GM13976 (cell line): ENCODE measurements at regions not wholly inside any gene's neighbourhood (a gene's known extent, or its start where the extent isn't known, plus 50 kb on each side); places are given as distances from the start of the nearest gene placed in this dataset.
"Not testable (repeated sequence)": the region's sequence is repeated elsewhere in the genome, so short reads cannot be mapped to it uniquely, and the experiment has no call there.

Experiments
- DNase-seq: peaks from one replicate; pipeline ENCODE4 v3.0.0; 2012; ENCODE audit warnings: low spot score
- in situ Hi-C: fragments of 300-500 bp; cut with MboI; formaldehyde crosslinking; loops from one replicate; pipeline ENCODE4 v1.12.0; 2022; ENCODE audit warnings: low sequenced_read_pairs, mixed read lengths, inconsistent platforms; ENCODE audit not compliant: unreplicated experiment
- TF ChIP-seq, protein P1 (sequence below): IDR thresholded peaks from 2 replicates; pipeline ENCODE4 v1.5.1; 2012; ENCODE audit warnings: borderline replicate concordance, mild to moderate bottlenecking; ENCODE audit not compliant: insufficient read depth; ENCODE audit errors: extremely low read depth, missing control alignments, control extremely low read depth

DNA sequence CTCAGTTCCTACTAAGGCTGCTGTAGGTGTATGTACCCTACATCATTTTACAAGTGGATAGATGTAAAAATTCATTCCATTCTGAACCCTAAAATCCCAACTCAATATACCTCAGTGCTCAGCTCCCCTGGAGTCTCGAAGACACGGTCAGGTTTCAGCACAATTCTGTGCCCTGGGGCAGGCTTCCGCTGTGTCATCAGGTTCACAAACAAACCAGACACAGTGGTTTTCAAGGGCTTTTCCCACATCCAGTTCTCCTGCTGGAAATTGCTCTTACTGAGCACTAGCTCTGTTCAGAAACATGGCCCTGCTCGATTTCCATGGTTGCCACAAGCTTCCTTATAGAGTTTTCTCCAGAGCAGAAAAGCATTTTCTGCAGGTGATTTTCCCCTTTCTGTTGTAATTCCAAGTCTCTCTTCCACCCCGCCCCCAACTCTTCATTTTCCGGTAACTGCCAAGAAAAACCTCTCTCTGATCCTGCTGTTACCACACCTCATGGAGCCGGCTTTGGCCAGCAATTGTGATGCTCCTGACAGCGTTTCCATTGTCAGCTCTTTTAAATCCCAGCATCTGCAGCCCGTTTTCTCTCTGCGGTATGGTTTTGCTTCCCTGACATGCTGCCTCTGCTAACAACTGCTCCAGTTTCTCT, 483.0 kb upstream of the CCDC196 start:
- TF ChIP-seq, protein P1, sequence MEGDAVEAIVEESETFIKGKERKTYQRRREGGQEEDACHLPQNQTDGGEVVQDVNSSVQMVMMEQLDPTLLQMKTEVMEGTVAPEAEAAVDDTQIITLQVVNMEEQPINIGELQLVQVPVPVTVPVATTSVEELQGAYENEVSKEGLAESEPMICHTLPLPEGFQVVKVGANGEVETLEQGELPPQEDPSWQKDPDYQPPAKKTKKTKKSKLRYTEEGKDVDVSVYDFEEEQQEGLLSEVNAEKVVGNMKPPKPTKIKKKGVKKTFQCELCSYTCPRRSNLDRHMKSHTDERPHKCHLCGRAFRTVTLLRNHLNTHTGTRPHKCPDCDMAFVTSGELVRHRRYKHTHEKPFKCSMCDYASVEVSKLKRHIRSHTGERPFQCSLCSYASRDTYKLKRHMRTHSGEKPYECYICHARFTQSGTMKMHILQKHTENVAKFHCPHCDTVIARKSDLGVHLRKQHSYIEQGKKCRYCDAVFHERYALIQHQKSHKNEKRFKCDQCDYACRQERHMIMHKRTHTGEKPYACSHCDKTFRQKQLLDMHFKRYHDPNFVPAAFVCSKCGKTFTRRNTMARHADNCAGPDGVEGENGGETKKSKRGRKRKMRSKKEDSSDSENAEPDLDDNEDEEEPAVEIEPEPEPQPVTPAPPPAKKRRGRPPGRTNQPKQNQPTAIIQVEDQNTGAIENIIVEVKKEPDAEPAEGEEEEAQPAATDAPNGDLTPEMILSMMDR: no peak
- no peak for DNase-seq
- in situ Hi-C loops: no loop called here

DNA sequence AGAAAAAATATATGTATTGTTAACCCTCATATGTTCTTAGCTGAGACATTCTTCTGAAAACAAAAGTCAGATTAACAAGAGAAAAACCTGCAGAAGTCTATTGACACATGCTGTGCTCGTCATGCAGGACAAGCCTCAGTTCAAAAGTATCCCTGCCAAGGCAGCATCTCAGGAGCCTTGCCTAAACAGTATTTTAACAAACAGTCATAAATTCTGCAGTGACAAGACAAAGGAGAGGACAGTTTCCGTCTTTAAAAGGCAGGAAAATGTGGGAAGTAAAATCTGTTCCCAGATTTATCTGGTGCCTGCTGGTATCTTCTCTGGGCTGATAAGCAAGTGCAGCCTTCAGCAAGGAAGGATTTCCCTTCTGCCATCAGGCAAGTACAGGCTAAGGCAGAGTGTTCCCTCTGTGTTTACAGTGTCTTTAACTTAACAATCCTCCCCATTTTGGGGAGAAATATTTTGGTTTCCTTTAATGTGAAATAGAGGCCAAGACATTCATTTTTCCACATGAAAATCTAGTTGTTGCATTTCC, 480.2 kb upstream of the CCDC196 start:
- DNase-seq: no peak
- in situ Hi-C loops: no loop called here
- TF ChIP-seq, protein P1: no peak

DNA sequence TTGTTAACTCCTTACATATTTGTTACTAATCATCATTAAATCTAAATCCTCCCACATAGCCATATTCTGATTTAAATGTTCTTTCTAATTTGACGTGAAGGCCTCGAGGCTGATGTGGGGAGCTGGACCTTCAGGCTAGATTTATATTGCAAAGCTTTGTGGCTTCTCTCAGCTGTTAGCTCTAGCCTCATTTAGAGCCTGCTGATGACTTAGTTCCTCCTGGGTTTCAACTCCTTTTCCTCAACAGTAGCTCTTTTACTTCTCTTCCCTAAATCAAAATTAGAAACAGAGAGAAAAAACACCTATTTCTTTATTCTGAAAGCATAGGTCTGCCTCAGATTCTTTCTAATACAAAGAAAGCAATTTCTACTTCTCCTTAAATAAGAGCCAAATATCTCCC, 477.5 kb upstream of the CCDC196 start:
- TF ChIP-seq, protein P1: no peak
- no peak for DNase-seq
- in situ Hi-C loops: no loop called here

DNA sequence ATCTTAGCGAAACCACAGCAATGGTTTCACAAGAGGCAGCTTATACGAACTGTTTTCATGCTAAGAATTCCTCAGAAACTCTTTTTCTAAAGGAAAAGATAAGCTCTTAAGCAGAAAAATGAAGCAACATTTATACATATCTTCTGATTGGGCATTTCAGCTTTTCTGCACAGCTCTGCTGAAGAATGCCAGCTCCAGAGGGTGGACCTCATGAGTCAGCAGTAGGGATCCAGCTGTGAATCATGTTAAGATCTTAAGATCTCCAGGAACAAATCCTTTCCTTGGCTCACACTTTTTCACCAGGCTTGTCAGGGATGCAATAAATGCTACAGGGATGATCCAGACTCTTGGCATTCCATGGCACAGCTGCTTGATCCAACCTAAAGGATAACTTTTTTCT, 477.1 kb upstream of the CCDC196 start:
- TF ChIP-seq, protein P1: no peak
- DNase-seq: no peak
- in situ Hi-C loops: no loop called here

DNA sequence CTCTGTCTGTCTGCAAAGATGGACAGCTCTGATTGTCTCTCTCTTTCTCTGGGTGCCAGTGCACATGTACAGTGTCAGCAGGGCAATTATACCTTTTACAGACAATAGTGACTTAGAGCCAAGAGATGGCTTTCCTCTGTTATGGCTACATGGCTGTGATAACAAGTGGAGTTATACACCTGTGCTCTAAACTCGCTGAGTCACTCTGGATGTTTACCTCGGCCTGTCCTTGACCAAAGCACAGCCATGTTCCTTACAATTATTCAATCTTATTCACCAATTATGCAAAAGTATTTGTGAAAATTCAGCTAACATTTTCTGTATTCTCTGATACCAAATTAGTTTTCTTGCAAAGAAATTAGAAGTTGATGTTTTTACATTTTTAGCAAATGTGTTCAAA, 475.5 kb upstream of the CCDC196 start:
- TF ChIP-seq, protein P1: no peak
- DNase-seq: no peak
- in situ Hi-C loops: no loop called here

DNA sequence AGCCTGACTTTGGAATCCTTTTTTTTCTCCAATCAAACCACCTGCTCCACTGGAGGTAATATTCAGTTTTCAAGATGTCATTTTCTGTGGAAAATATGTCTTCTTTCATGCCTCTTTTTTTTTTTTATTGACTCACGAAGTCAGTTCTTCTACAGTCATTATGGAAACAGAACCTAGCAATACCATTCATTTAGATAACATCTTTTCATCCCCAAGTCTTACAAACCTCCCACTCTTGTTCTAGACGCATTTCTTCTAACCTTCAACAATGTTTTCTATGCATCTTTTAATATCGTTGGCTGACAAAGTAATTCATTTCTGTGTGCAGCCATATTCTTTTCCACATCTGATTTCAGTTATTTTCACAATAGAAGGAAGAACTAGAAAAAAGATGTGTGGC, 474.3 kb upstream of the CCDC196 start:
- in situ Hi-C loops: no loop called here
- TF ChIP-seq, protein P1: no peak
- DNase-seq: no peak

DNA sequence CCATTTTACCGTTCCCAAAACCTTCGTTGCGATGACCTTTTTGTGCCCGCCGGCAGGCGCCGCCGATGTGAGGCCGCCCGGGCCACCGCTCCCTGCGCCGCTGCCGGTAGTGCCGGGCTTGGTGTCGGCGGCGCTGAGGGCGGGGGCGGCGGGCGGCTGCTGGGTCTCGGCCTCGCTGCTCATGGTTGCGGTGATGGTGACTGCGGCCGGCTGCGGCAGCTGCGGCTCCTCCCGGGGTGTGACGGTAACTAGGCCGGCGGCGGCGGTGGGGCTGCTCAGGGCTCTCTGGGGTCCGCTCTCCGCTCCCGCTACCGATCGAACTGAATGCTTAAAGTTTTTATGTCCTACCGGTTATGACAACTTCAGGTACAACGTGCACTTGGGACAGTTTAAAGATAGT, 472.6 kb upstream of the CCDC196 start:
- in situ Hi-C loops, DNase-seq: not testable (repeated sequence)
